GM12875 (cell line): ENCODE measurements at regions not wholly inside any gene's neighbourhood (a gene's known extent, or its start where the extent isn't known, plus 50 kb on each side); places are given as distances from the start of the nearest gene placed in this dataset.

Experiments
- H3K4me3 ChIP-seq: one replicate; pipeline ENCODE4 v1.5.1; 2011; ENCODE audit warnings: low read depth, low read length, control low read depth
- CTCF ChIP-seq: IDR thresholded peaks from 2 replicates; pipeline ENCODE4 v1.5.1; 2011; ENCODE audit warnings: low read depth, mild to moderate bottlenecking, control low read depth, inconsistent platforms, low read length, moderate library complexity, borderline replicate concordance; ENCODE audit not compliant: insufficient read depth

- TF ChIP-seq CTCF = no peak
- H3K4me3 ChIP-seq = no peak overlapping the region
Measured at GRCh38 chr16:86998196-86999001, 318.8 kb downstream of the C16orf95 start.

GRCh38 chr16:87000001-87000400 lies 317.2 kb downstream of the C16orf95 start:
- H3K4me3 ChIP-seq = no peak overlapping the region
- no peak for TF ChIP-seq CTCF

GRCh38 chr16:87002717-87003413 lies 314.3 kb downstream of the C16orf95 start:
- no peak for TF ChIP-seq CTCF
- H3K4me3 ChIP-seq = no peak overlapping the region

GRCh38 chr16:87003414-87003755 lies 313.8 kb downstream of the C16orf95 start:
- H3K4me3 ChIP-seq = no peak overlapping the region
- TF ChIP-seq CTCF = no peak

GRCh38 chr16:87006021-87006420 lies 311.2 kb downstream of the C16orf95 start:
- no peak for TF ChIP-seq CTCF
- no peak overlapping the region for H3K4me3 ChIP-seq

GRCh38 chr16:87006789-87007745 lies 310.1 kb downstream of the C16orf95 start:
- TF ChIP-seq CTCF = no peak
- no peak overlapping the region for H3K4me3 ChIP-seq
